Stimulated activated CD4-positive, alpha-beta T cell treated with anti-CD3 and anti-CD28 coated beads, Interleukin-1b, Interleukin-23, amount 100 ng/mL, for 48 hours (primary cell): ENCODE measurements at regions not wholly inside any gene's neighbourhood (a gene's known extent, or its start where the extent isn't known, plus 50 kb on each side); places are given as distances from the start of the nearest gene placed in this dataset.
"Not testable (repeated sequence)": the region's sequence is repeated elsewhere in the genome, so short reads cannot be mapped to it uniquely, and the experiment has no call there.

Experiments used
- DNase-seq: peaks from one replicate; pipeline ENCODE4 v3.0.0-alpha.2; 2020

DNA sequence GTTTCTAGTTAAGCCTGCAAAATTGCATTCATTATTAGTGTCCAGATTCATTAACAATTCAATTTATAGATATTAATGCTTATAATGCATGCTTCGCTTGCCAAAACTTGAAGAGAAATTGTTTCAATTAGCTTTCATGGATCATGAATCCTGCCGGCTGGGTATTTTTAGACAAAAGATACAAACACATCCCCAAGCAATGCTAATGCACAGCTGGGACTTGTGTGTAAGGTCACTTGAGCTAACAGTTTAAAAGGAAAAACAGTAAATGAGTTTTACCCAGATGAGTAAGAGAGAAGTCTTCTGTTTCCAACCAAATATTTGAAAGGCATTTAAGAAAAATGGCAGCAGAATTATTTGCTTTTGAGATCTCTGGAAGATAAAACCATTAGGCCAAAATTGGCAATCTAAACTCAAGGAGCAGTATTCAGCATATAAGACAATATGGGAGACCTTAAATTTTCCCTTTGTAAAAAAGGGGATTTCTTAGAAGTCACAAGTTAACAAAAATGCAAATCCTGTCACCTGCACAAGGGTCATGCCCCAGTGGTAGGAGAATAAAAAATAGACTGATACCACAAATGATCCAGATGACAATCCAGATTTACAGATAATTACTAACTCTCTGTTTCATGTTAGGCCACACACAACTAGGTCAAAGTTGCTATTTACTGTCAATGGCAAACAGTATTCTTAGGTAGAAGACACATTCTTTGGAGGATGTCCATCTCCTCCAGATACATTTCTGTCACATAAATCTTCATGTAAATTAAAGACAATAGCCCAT is 418.4 kb upstream of the PMFBP1 start:
- DNase-seq: no peak

DNA sequence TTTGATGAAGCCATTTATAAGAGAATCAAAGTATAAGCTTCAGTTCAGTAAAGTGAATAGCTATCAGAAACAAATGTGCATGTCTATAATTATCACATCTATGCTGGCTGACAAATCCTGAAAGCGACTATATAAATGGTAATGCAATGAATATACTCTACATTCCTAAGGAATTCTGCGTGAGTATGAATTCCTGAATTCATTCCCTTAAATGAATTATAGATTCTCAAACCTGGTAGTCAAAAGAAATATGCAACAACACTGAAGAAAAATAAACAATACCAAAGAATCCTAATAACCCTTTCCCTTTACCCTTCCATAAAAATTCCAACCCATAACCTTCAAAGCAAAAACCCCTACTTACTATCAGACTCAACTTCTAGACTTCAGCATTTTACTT is 416.6 kb upstream of the PMFBP1 start:
- DNase-seq: no peak

DNA sequence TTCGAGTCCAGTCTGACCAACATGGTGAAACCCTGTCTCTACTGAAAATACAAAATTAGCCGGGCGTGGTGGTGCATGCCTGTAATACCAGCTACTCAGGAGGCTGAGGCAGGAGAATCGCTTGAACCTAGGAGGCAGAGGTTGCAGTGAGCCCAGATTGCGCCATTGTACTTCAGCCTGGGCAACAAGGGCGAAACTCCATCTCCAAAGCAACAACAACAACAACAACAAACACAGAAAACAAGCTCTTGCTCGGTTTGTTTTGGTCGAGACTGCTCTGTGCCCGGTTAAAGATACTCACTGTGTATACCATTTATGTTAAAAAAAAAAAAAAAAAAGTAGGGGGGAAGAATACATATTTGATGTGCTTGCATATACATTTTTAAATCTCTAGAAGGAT is 406.1 kb upstream of the PMFBP1 start:
- DNase-seq: not testable (repeated sequence)

DNA sequence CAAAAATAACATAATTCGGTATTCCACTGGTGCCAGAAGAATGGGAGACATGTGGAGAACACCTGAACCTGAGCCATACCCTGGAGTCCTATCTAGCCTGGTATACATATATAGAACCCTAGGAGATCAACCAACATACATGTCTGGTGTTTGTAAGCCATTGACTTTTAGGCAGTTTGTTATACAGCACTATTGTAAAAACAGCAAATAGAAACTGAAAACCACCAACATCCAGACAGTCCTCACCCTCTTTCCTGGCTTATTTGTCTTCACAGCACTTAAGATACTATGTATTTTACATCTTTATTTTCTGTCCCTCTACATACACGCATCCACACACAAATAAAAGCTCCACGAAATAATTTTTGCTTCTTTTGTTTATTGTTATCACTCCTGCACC is 404.2 kb upstream of the PMFBP1 start:
- DNase-seq: no peak

DNA sequence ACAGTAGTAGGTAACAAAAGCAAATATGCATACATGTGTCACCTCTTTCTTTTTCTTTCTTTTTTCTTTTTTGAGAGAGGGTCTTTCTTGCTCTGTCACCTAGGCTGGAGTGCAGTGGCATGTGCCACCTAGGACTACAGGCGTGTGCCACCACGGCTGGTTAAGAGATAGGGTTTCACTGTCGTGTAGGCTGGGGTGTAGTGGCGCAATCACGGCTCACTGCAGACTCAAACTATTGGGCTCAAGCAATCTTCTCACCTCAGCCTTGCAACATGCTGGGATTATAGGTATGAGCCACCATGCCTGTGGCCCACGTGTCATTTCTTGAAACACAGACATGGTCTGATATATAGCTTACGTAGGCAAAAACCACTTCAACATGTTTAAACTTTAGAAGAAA is 397.7 kb upstream of the PMFBP1 start:
- no peak for DNase-seq

DNA sequence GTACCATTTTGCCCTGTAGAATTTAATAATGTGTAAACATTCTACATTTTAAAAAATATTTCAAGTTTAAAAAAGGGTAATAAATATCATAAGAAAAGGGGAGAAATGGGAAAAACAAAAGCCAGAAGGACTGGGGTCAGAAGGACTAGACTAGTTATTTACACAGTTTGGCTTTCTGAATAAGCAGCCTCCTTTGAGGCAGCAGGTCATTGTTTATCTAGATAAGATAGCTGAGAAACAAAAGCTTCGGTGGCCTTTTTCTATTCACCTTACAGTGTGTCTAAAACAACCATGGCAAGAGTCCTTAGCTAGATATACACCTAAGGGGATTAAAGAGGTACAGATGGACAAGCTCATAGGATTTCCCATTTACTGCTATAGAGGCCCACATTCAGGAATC is 396.5 kb upstream of the PMFBP1 start:
- no peak for DNase-seq

DNA sequence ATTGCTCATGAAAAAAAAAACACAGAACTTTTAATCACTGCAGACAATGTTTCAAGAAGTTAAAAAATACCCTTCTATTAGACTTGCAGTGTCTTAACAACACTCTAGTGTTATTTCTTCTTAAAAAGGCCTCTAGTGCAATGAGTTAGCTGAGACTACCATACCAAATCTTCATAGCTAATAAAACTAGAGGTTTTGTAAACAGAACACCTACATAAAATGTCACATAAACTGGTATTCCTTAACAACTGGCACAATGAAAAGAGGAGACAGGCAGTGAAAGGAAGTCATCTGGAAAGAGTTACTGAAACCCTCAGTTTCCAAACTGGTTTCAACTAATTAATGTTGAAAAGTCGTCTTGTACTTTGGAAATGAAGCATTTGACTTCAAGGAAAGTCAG is 394.2 kb upstream of the PMFBP1 start:
- DNase-seq: no peak

DNA sequence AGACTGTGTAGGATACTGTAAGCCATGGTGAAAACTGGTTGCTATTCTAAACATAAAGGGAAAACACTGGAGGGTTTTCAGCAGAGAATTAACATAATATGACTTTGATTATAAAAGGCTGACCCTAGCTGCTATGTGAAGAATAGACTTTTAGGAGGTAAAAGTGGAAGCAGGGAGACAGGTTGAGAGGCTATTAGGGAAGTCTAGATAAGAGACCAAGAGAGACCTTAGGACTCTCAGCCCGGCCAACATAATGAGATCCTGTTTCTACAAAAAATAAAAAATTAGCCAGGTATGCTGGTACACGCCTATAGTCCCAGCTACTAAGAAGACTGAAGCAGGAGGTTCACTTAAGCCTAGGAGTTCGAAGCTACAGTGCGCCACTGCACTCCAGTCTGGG is 393.2 kb upstream of the PMFBP1 start:
- no peak for DNase-seq

DNA sequence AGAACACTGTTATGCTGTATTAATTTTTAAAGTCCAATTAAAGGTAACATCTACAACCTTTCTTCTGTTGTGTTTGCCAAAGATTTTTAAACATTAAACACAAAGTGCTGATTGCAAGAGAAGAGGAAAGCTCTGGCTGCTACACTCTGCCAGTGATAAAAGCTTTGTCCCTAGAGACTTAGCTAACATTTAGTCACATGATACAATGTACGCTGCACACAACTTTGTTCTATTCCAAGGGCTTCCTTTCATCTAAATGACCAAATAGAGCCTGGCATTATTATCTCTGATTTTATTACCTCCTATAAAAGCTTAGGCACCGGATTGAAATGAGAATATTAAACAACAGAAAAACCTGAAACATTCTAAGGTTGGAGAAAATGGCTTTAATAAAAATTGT is 388.7 kb upstream of the PMFBP1 start:
- no peak for DNase-seq

DNA sequence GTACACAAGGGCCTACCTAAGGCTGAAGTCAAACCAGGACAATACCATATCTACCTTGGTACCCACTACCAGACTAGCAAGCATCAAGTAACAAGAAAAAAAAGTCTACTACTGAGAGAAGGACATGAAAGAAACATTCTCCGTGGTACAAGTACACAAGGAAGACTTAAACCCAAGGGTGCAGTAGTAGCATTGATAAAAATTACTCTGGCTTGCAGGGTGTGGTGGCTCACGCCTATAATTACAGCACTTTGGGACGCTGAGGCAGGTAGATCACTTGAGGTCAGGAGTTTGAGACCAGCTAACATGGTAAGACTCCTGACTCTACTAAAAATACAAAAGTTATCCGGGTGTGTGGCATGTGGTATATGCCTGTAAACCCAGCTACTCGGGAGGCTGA is 386.5 kb upstream of the PMFBP1 start:
- DNase-seq: no peak

DNA sequence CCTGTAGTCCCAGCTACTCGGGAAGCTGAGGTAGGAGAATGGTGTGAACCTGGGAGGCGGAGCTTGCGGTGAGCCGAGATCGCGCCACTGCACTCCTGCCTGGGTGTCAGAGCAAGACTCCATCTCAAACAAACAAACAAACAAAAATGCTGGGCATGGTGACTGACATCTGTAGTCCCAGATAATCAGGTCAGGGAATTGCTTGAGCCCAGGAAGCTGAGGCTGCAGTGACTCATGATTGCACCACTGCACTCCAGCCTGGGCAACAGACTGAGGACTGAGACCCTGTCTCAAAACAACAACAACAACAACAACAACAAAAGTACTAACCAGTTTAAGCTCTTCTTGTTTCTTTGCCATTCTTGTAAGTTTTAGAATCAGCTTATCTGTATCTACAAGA is 383.0 kb upstream of the PMFBP1 start:
- DNase-seq: no peak

DNA sequence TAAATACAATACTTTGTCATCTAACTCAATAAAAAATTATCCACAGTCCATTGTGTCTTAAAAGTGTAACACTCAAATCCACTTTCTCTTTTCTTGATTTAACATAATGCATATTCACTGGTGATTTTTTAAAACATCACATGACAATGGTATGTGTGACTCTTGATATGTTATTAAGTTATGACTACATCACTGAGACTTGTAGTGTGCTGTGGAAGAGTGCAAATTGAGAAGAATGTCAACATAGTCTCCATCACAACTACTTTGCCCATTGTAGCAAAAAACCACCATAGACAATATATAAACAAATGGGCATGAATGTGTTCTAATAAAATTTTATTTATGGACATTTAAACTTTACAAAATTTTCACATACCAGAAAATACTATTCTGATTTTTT is 380.7 kb upstream of the PMFBP1 start:
- DNase-seq: no peak

DNA sequence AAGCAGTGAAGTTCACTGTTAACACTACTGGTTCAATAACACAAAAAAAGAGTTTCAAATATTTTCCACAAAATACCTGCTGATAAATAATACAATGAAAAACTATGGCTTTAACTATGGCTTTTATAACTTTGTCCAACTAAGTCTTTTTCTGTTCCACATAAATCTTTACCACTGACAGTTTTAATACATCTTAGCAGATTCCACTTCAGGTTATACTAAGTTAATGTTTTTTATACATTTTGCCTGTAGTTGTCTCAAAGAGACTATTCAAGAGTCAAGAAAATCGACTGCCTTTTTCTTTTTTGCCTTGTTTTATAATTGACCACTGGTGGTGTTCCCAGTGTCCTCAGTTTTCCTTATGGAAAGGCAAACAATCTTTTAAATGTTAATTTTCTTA is 379.7 kb upstream of the PMFBP1 start:
- no peak for DNase-seq

DNA sequence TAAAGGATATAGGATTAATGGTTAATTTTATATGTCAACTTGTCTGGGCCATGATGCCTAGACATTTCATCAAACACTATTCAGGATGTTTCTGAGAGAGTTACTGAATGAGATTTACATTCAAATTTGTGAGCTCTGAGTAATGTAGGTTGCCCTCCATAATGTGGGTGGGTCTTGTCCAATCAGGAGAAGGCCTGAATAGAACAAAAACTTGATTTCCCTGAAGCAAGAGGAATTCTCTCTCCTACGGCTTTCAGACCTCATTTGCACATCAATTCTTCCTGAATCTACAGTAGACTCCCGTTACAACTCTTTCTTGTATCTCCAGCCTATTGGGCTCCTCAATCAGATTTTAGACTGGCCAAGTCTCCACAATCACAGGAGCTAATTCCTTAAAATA is 377.9 kb upstream of the PMFBP1 start:
- no peak for DNase-seq

DNA sequence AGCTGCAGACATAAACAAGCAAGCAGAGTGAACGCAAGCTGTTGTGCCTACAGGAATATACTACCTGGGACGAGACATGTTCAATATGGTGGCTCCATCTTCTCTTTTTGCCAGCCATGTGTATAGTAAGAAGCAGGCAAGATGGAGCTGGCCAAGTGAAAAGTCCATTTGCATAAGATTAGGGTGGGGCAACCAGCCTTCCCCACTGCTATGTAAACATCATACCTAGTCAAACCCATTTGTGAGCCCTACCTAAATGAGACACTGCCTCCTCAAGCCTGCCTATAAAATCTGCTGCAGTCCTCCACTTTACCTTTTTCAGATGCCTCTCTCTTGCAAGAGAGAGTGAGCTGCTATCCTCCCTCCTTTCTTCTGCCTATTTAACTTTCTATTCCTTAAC is 370.1 kb upstream of the PMFBP1 start:
- DNase-seq: no peak

DNA sequence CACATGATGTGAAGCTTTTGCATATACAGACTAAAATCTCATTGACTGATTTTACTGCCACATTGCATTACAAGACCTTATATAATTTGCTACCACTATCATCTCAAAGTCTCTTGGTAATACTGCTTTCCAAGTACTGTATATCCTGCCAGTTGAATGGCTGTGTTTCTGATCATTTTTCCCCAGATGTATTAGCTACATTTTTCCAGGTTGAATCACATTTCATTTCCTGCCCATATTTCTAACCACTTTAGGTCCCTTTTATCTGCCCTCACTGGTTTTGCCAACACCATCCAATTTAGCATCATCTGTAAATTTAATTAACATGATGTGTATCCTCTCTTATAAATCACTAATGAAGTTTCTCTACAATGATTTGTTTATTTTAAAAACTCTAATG is 365.7 kb upstream of the PMFBP1 start:
- no peak for DNase-seq

DNA sequence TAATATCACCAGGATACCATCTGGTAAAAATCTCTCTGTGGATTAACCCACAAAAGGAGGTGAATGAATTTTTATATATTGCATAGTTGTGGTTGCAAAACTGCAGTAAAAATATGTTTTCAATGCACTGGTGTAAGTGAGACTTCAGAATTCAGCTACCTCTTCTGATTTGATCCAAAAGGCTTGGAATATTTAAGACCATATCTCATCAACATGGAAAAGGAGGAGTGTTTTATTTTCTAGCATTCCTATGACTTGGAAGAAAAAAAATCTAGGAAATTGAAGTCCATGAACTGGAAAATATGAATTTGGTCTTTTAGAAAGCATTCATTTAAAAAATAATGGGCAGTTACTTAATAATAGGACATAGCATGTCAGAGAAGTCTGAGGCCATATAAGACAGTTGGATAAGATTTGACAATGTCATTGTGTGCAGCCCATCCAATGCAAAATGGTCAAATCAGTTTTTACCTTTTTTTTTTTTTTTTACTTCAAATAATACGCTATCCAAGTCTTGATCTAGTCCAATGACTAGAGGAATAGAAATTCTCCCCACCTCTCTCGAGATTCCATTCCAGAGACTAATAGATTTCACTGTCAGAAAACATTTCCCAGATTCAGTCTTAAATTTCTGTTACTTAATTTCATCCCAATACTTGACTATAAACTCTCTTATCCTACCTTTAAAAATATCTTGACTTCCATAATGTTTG is 364.9 kb upstream of the PMFBP1 start:
- DNase-seq: no peak

DNA sequence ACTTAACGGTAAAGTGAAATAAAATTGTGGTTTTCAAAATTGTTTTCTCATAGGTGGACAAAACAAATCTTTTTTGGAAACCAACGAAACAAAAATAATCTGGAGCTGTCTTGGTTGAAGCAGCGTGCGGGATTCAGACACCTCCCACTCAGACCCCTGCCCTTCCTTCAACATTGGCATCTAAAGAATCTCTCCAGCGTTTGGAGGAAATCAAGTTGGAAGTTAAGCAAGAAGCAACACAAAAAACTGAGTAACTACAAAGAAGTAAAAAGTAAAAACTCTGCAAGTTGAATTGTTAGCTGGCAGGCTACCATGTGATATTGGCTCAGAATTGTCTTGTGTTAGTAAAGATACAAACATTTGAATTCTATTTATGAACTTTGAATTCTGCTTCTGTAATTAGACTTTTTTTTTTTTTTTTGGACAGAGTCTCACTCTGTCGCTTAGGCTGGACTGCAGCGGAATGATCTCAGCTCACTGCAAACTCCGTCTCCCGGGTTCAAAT is 361.0 kb upstream of the PMFBP1 start:
- no peak for DNase-seq

DNA sequence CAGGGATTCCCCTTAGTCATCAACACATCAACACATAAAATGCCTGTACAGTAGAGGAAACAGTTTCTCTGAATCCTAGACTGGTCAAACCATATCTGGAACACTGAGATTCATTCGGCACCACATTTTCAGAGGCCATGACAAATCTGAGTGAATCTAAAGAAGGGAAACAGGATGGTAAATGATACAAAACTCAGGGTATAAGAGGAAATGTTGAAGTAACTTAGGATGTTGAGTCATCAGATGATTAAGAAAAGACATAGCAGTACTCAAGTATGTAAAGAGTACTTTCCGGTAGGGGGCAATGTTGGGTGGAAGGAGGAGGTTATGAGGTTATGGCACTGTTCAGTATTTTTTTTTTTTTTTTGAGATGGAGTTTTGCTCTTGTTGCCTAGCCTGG is 358.5 kb upstream of the PMFBP1 start:
- no peak for DNase-seq

DNA sequence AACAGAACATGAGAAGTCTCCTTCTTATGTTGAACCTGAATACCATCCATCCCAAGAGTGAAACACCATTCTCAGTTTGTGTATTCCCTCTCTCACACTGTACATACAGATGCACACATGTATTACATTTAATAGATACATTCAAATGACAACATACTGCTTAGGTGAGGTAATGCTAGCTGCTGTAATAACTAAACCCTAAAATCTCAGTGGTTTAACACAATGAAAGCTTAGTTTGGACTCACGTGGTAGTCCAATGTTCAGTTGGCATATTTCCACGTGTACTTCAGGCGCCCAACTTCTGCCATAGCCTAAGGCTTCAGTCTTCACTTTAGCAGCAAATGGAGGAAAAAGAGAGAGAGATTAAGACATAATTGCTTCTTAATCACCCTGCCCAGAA is 351.1 kb upstream of the PMFBP1 start:
- DNase-seq: no peak

DNA sequence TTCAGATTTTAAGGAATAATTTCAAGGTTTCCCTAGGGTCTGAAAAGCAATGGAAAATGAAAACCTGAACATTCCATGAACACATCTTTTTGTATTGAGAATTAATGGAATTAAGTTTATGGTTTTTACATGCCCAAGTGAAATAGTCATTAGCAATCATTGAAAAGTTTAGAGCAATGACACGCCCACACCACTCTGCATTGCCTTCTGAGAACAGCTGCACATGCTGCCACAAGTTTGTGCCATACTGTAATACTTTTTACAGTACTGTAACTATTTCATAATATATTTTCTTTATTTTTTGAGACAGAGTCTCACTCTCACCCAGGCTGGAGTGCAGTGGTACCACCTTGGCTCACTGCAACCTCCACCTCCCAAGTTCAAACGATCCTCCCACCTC is 345.2 kb upstream of the PMFBP1 start:
- DNase-seq: no peak

DNA sequence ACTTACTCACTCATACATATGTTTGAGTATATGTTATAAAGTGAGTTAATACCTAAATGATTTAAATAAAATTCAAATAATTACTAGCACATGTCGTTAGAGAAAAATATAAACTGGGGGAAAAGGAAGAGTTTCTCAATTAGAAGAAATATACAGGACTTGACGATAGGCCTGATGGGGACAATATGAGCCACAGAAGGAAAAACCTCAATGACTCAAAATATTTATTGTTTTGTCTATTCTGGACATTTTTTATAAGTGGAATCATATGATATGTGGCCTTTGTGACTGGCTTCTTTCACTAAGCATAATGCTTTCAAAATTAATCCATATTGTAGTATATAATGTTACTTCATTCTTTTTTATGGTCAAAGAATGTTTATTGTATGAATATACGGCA is 339.2 kb upstream of the PMFBP1 start:
- no peak for DNase-seq

DNA sequence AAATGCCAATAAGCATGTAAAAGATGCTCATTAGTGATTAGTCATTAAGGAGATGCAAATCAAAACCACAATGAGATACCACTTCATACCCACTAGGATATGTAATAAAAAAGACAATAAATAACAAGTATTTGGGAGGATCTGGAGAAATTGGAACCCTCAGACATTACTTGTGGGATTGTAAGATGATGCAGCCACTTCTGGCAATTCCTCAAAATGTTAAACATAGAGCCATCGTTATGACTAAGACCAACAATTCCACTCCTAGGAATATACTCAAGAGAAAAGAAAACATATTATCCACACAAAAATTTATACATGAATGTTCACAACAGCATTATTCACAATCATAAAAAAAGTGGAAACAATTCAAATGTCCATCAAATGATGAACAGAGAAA is 336.2 kb upstream of the PMFBP1 start:
- DNase-seq: no peak

DNA sequence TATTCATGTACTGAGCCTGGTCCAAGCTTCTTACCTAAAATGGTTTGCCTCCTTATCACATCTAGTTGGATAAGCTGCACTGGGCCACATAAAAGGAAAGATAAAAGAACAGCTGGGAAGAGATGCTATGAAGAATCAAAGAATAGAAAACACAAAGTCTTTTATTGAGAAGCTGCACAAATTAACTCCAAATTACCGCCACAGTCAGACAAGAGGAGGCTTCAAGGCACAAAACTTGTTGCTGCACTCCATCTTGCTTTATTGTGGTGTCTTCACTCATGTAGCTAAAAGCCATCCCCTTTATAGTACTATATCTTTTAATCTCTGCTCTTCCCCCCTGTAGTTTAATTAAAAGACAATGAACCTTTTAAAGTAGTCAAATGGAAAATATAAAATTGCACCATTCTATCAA is 330.6 kb upstream of the PMFBP1 start:
- DNase-seq: no peak
